Endothelial cell of umbilical vein (primary cell): ENCODE measurements at regions not wholly inside any gene's neighbourhood (a gene's known extent, or its start where the extent isn't known, plus 50 kb on each side); places are given as distances from the start of the nearest gene placed in this dataset.
"Not testable (repeated sequence)": the region's sequence is repeated elsewhere in the genome, so short reads cannot be mapped to it uniquely, and the experiment has no call there.

Source experiments
- BruUV-seq: library from RNA; stranded (reverse); fragments of 400-500 nt; replicated peaks from 2 replicates; lab custom pipeline; 2021; lab: Mats Ljungman, UMichigan
- CTCF ChIA-PET: fragments of 300-600, 350-600 bp; sonication (Branson Sonifier 250); formaldehyde crosslinking; loops from one replicate; lab custom pipeline; 2021; ENCODE audit warnings: antibody characterized with exemption, inconsistent platforms; lab: Charles Lee
- POLR2A ChIA-PET: fragments of 300-600, 350-600 bp; sonication (Branson Sonifier 250); formaldehyde crosslinking; loops from one replicate; lab custom pipeline; 2021; ENCODE audit warnings: antibody characterized with exemption, inconsistent platforms; lab: Charles Lee
- DNase-seq: peaks from one replicate; pipeline ENCODE4 v3.0.0-alpha.2; 2011; ENCODE audit warnings: low read depth, low spot score
- FAIRE-seq: peaks from 2 replicates; lab custom pipeline; 2011; peaks lifted over from hg19 to GRCh38; lab: Jason Lieb, UNC
- H2AFZ ChIP-seq: 2 replicates; pipeline ENCODE4 v1.6.0; 2012; ENCODE audit warnings: low read depth, low read length, control low read depth, inconsistent platforms
- H3K27ac ChIP-seq: 2 replicates; pipeline ENCODE4 v1.5.1; 2011; ENCODE audit warnings: low read depth, mild to moderate bottlenecking, control low read depth, low read length, moderate library complexity; ENCODE audit not compliant: insufficient read depth
- H3K27me3 ChIP-seq, 2 experiments: 2 replicates each; pipeline versions ENCODE4 v1.6.0 to v1.6.1; 2011; ENCODE audit warnings: low read length in 2 of 2, mixed read lengths in 1 of 2; ENCODE audit not compliant: control insufficient read depth in 2 of 2, insufficient read depth in 2 of 2
- H3K36me3 ChIP-seq, 2 experiments: 2 replicates in 1 of 2; 3 replicates in 1 of 2; pipeline ENCODE4 v1.5.1; 2011; ENCODE audit warnings: low read length in 2 of 2, mild to moderate bottlenecking in 1 of 2, moderate library complexity in 1 of 2; ENCODE audit not compliant: control insufficient read depth in 2 of 2, insufficient read depth in 2 of 2; ENCODE audit errors: extremely low read depth in 1 of 2
- H3K4me1 ChIP-seq: 3 replicates; pipeline ENCODE4 v1.5.1; 2011; ENCODE audit warnings: mild to moderate bottlenecking, low read length; ENCODE audit not compliant: control insufficient read depth, insufficient read depth; ENCODE audit errors: extremely low read depth
- H3K4me2 ChIP-seq: 2 replicates; pipeline ENCODE4 v1.6.1; 2011; ENCODE audit warnings: low read length, control low read depth, mixed read lengths; ENCODE audit not compliant: insufficient read depth
- H3K4me3 ChIP-seq, 3 experiments: fragments of 200-600 bp in 1 of 3; sonication (generic), shearing (Covaris generic) in 1 of 3; replicated peaks in 1 of 3; 2 replicates each; pipeline ENCODE4 v1.5.1; 2011 to 2016; ENCODE audit warnings: control low read depth in 3 of 3, low read length in 3 of 3, mild to moderate bottlenecking in 2 of 3, inconsistent platforms in 1 of 3, low read depth in 1 of 3, moderate library complexity in 1 of 3; ENCODE audit not compliant: insufficient read depth in 1 of 3
- H3K79me2 ChIP-seq: 2 replicates; pipeline ENCODE4 v1.6.0; 2012; ENCODE audit warnings: low read length, inconsistent platforms; ENCODE audit not compliant: control insufficient read depth, insufficient read depth
- H3K9ac ChIP-seq: replicated peaks from 2 replicates; pipeline ENCODE3; 2011; ENCODE audit warnings: low read length, control low read depth; ENCODE audit not compliant: insufficient read depth; ENCODE audit errors: extremely low read depth
- H3K9me1 ChIP-seq: replicated peaks from 3 replicates; pipeline ENCODE4 v1.6.0; 2011; ENCODE audit warnings: mild to moderate bottlenecking, low read length; ENCODE audit not compliant: control insufficient read depth, insufficient read depth; ENCODE audit errors: extremely low read depth
- H3K9me3 ChIP-seq: replicated peaks from 2 replicates; pipeline ENCODE4 v1.5.1; 2012; ENCODE audit warnings: low read length, inconsistent platforms; ENCODE audit not compliant: control insufficient read depth, insufficient read depth
- H4K20me1 ChIP-seq: replicated peaks from 2 replicates; pipeline ENCODE3; 2011; ENCODE audit warnings: mild to moderate bottlenecking, low read length; ENCODE audit not compliant: control insufficient read depth, insufficient read depth; ENCODE audit errors: extremely low read depth
- CTCF ChIP-seq, 2 donors: IDR thresholded peaks; 1 replicate in 1 of 2; 2 replicates in 1 of 2; pipeline ENCODE4 v1.5.1; 2011; ENCODE audit warnings: low read length in 2 of 2, mild to moderate bottlenecking in 2 of 2, moderate library complexity in 2 of 2, control low read depth in 1 of 2, inconsistent platforms in 1 of 2, low read depth in 1 of 2; ENCODE audit not compliant: insufficient read depth in 1 of 2; ENCODE audit errors: extremely low read depth in 1 of 2
- EZH2 ChIP-seq: IDR thresholded peaks from 2 replicates; pipeline ENCODE4 v1.6.1; 2012; ENCODE audit warnings: borderline replicate concordance, low read depth, mild to moderate bottlenecking, moderate library complexity, low read length, inconsistent platforms; ENCODE audit not compliant: severe bottlenecking
- FOS ChIP-seq: IDR thresholded peaks from 2 replicates; pipeline ENCODE4 v1.6.1; 2011; ENCODE audit warnings: mild to moderate bottlenecking, low read length, moderate library complexity, borderline replicate concordance; ENCODE audit not compliant: insufficient read depth
- GATA2 ChIP-seq: IDR thresholded peaks from 2 replicates; pipeline ENCODE4 v1.7.0; 2011; ENCODE audit warnings: low read depth, mild to moderate bottlenecking, moderate library complexity, mixed read lengths, low read length; ENCODE audit not compliant: insufficient read length, insufficient read depth
- JUN ChIP-seq: IDR thresholded peaks from 2 replicates; pipeline ENCODE4 v1.6.1; 2011; ENCODE audit warnings: borderline replicate concordance, low read depth; ENCODE audit not compliant: insufficient read length, insufficient read depth
- MAX ChIP-seq: IDR thresholded peaks from 2 replicates; pipeline ENCODE4 v1.6.1; 2011; ENCODE audit not compliant: insufficient read depth, insufficient read length
- MYC ChIP-seq: IDR thresholded peaks from one replicate; pipeline ENCODE4 v1.6.1; 2011; ENCODE audit warnings: mild to moderate bottlenecking, low read depth, low read length
- POLR2A ChIP-seq: IDR thresholded peaks from 2 replicates; pipeline ENCODE4 v1.6.1; 2012; ENCODE audit warnings: low read depth, mild to moderate bottlenecking, control low read depth, low read length
- POLR2AphosphoS5 ChIP-seq: IDR thresholded peaks from 2 replicates; pipeline ENCODE4 v1.6.1; 2012; ENCODE audit warnings: low read depth, mild to moderate bottlenecking, control low read depth, low read length, moderate library complexity; ENCODE audit not compliant: insufficient read depth
- dilution Hi-C: fragments of 300-500 bp; cut with MboI; formaldehyde crosslinking; loops from one replicate; pipeline ENCODE4 v1.15.0; 2019; ENCODE audit warnings: low sequenced_read_pairs; ENCODE audit not compliant: extremely low pct_ligation_motif_present
- intact Hi-C: fragments of 100-400 bp; cut with micrococcal nuclease; formaldehyde crosslinking; loops from one replicate; pipeline ENCODE4 v1.10.0; 2022

GRCh38 chr17:77560841-77561240 lies 397.7 kb upstream of the TNRC6C start:
- H4K20me1 ChIP-seq, result no peaks in the 10 kb centered on the region
- H3K27ac ChIP-seq, result no peak overlapping the region
- POLR2A ChIA-PET, result no interaction called here
- no TSS peak for BruUV-seq
- H3K9me3 ChIP-seq, result no peaks in the 10 kb centered on the region
- H3K4me1 ChIP-seq, result no peaks in the 10 kb centered on the region
- dilution Hi-C loops (no loop called here), intact Hi-C loops (no loop called here)
- no peak overlapping the region for H2AFZ ChIP-seq
- no peak for FAIRE-seq
- DNase-seq, result no peak
- no peaks in the 10 kb centered on the region for H3K36me3 ChIP-seq
- H3K4me2 ChIP-seq, result no peak overlapping the region
- no peak overlapping the region for H3K9ac ChIP-seq
- H3K4me3 ChIP-seq, result no peak overlapping the region
- H3K79me2 ChIP-seq, result no peaks in the 10 kb centered on the region
- CTCF ChIA-PET, result interaction anchor here (1.3 kb wide), 1 partner anchor 19 kb away, joined by 3 read pairs; no protein-coding TSS in a partner anchor
- H3K9me1 ChIP-seq, result no peaks in the 10 kb centered on the region
- no peaks in the 10 kb centered on the region for H3K27me3 ChIP-seq
- no peak for TF ChIP-seq MAX
- no peak for TF ChIP-seq JUN
- TF ChIP-seq EZH2, result no peak
- no peak for TF ChIP-seq CTCF (IDR thresholded peaks at IDR 0.05; ENCODE audit: extremely low read depth in 1 of 2, insufficient read depth in 1 of 2, low read depth in 1 of 2, low read length in 2 of 2)
- no peak for TF ChIP-seq POLR2A
- no peak for TF ChIP-seq POLR2AphosphoS5
- no peak for TF ChIP-seq MYC
- TF ChIP-seq FOS, result no peak
- TF ChIP-seq GATA2, result no peak

- H3K9me3 ChIP-seq, H3K9me1 ChIP-seq, dilution Hi-C loops, FAIRE-seq, H3K4me3 ChIP-seq, H3K4me2 ChIP-seq, H4K20me1 ChIP-seq, H3K79me2 ChIP-seq, DNase-seq, H3K9ac ChIP-seq, H2AFZ ChIP-seq, intact Hi-C loops, H3K27me3 ChIP-seq, H3K4me1 ChIP-seq, BruUV-seq, H3K27ac ChIP-seq, H3K36me3 ChIP-seq, POLR2A ChIA-PET: not testable (repeated sequence)
- CTCF ChIA-PET, result interaction anchor here (1.1 kb wide), 1 partner anchor 20 kb away, joined by 3 read pairs; no protein-coding TSS in a partner anchor
These were observed 396.1 kb upstream of the TNRC6C start for GRCh38 chr17:77562361-77562760.
